ENCODE measurements at regions not wholly inside any gene's neighbourhood (a gene's known extent, or its start where the extent isn't known, plus 50 kb on each side); places are given as distances from the start of the nearest gene placed in this dataset.

DNA sequence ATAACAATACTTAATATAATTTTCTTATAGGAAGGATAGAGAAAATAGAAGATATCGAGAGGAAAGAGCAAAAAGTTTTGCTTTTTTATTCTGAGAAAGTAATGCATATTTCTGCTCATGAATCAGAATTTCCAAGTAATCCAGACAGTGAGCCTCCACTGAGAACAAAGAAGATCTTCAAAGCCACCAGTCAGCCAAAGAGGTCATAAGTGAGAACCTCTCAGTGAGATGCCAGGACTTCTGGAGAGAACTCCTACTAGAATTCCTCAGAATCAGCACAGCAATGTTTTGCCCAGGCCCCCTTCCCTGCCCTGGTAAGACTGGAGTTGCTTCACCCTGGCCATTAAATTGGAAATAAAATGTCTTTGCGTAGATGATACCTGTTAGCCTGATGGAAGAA is 254.4 kb upstream of the FAT4 start:
- no peak for DNase-seq

GRCh38 chr4:125049711-125050110 is 265.0 kb upstream of the FAT4 start:
- no peak for DNase-seq

- DNase-seq, result no peak
These were observed 269.4 kb upstream of the FAT4 start for GRCh38 chr4:125045311-125045710.

DNA sequence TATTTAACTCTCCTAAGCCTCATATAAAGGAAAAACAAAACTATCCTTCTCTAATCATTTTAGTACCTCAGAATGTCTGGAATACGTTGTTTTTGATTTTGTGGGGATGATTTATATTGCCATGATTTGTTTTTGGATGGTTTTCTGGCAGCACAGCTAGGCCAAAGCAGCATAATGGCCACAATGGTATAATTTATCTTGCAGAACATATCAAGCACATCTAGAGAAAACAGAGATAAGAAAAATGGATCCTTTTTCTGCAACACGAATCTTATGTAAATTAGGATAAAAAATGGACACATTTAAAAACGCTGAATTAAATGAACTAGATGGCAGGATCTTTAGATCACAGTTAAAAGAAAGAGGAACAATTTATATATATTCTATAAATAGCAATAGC is 269.9 kb upstream of the FAT4 start:
- DNase-seq, result no peak

- no peak for DNase-seq
These were observed 271.3 kb upstream of the FAT4 start for GRCh38 chr4:125043486-125043885.

DNA sequence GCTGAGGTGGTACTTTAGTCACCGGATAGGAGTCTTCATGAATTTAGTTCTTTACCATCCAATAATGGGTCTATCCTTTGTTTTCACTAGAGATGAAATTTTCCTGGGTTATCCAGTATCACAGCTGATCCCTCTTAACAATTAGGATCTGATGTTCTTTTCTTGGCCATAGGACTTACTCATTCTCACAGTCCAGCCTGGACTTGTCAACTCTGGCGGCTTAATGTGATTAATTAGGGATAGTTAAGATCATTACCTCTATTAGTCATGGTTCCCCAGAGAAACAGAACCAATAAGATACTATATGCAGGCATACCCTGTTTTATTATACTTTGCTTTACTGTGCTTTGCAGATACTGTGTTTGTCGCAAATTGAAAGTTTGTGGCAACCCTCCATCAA is 272.7 kb upstream of the FAT4 start:
- no peak for DNase-seq

- DNase-seq, result no peak
These were observed 273.3 kb upstream of the FAT4 start for GRCh38 chr4:125041372-125041930.

DNA sequence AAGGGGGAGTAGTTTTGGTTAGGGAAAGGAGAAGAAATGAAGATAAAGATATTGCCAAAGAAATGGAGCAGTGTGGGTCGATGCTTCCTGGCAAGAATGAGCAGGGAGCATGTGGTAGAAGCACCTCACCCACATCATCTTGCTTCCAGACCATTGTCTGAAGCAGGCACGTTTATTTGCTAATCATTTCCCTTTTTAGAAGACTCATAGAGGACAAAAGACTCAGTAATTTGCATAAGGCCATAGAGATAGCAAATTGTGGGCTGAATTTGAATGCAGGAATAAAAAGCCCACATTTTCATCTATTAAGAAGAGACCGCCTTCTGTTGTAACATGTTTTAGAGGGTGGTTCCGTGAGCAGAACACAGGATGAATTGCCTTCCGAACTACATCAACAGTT is 275.2 kb upstream of the FAT4 start:
- DNase-seq, result no peak

- DNase-seq, result no peak
These were observed 291.8 kb upstream of the FAT4 start for GRCh38 chr4:125022855-125023501.

DNA sequence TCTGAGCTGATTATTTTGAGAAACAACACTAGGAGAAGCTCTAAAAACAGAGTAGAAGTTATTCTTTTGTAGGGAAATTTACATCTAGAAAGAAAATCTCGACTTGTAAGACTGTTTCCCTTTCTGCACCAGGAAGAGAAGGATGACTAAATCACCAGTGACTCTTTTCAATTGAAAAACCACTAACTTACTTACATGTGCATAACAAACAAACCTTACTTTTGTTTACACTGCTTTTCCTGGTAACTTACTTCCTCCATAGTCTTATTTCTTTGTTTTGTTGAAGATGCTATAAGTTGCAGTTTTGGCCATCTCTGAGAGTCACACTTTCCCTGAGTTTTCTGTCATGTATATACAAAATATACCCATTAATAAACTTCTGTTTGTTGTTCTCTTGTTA is 293.6 kb upstream of the FAT4 start:
- no peak for DNase-seq

- no peak for DNase-seq
These were observed 294.4 kb upstream of the FAT4 start for GRCh38 chr4:125020089-125021034.

DNA sequence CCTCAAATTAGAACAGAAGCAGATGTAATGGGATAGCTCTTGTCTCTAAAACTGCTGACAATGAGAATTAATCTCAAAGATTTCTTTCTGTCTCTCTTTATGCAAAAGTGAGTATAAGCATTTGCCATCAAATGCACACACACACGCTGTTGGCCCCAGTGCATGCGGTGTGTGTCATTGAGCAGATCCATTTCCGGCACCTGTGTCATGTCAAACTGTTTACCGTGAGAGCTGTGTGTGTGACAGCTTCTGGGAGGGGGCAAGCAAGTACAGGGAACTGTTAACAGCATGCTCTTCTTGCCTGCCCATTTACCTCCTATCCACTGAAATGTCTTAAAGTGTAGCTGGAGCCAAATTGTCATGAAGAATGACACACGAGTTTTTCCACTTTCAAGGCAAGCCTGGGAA is 297.9 kb upstream of the FAT4 start:
- no peak for DNase-seq

DNA sequence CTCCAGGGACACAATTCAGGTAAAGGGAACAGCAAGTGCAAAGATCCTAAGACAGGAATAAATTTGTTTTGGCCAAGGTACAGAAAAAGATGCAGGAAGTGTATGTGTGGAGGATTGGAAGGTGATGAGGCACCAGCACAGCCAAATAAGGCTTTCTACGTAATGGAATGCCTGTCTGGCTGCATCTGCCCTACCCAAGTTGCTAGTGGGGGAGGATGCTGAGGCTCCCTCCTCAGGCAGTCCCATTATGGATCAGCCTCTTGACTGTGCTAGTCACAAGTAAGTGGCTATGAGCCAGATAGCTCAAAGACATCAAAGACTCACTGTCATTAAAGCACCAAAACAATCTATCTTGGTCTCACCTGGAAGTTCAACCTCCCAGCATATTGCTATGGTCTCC is 300.9 kb upstream of the FAT4 start:
- DNase-seq, result no peak

DNA sequence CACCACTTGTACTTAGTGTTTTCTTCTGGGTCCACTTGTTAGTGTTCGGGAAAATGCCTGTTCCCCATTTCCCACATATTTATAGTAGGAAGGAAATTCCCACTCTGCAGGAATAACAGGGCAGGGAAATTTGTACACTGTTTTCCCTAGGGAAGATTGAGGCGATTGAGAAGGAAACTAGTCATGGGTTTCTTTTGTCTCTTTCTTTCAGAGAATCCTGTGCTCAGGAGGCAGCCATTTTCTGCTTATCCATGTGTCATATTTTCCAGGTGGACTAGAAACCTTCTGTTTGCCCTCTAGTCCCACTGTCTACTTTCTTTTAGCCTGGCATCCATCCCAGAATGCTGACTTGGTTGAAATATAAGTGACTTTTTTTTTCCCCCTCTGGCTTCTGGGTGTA is 299.1 kb upstream of the ANKRD50 start:
- DNase-seq, result no peak

DNA sequence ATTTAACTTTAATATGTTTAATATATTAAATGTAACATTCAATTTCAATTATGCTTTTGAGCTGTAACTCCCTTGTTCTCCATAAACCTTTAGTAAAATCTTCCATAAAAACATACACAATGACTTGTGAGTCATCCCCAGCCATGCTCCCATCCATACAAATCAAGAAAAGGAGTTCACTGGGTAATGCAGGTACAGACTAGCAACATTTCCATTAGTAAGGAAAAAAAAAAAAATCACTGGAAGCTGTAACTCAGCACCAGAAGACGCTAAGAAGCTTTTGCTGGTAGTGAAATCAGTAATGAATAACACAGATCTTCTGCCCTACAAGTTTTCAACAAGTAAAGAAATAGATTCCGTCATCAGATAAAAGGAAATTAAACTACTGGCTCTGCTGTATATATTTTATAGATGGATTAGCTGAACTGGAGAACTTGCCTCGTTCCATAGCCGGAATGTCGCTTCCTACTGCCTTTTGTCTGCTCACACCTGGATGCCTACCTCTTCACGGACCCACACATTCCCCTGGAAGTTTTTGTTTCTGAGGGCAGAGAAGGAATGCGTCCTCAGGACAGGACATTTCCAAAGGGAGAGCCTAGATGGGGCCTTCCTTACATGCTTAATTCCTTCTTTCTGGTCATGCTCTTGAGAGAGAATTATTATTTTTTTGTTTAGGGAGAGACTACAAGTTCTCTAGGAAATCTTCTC is 298.4 kb upstream of the ANKRD50 start:
- no peak for DNase-seq

GRCh38 chr4:125008676-125009075 is 296.1 kb upstream of the ANKRD50 start:
- no peak for DNase-seq

GRCh38 chr4:125004676-125005075 is 292.1 kb upstream of the ANKRD50 start:
- no peak for DNase-seq

DNA sequence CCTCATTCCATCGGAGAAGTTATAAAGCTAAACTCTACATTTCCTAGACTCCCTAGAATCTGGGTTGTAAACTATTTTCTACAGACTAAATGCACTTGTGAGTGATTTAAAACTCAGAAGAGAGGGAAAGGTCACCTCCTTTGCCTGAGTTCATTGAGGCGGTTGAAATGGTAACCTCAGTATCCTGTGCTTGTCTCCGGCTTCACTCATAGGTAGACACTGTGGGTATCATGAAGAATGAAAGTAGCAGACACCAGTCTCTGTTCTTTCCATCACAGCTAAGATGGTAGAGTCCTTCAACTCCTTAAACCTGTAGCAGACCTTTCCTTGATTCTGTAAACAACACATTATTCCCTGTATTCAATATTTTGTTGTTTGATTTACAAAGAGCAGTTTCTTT is 291.3 kb upstream of the ANKRD50 start:
- DNase-seq, result no peak

DNA sequence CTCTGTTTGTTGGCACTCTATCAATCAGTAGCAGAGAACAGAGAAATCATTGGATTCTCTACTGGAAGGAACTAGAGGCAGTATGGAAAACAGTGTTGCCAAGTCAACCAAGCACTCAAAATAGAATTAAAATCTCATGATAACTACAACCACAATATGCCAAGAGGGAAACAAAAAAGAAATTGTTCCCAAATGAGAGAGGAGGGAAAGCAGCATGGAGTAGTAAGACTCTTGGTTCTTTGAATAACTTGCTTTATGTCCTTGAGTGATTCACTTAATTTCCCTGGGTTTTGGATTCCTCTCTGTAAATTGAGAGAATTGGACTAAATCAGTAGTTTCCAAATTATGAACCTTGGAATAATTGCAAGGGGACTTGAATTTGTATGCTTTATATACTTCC is 285.5 kb upstream of the ANKRD50 start:
- no peak for DNase-seq

GRCh38 chr4:124997124-124997523 is 284.6 kb upstream of the ANKRD50 start:
- DNase-seq, result no peak

DNA sequence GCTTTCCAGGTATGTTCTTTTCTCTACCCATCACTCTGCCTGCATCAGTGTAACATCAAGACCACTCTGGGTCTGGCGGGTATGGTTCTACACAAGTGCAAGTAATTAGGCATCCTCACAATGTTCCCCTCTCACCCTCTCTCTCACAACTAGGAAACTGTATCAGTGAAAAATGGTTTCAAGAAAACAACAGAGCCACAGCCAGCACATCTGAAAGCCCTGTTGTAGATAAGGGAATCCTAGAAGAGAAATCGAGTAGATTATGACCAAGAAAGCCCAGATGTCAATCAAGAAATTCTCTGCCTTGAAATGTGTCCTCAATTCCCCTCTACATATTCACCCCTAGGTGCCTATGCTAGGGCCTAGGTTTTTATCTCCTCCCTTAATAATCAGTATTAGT is 281.3 kb upstream of the ANKRD50 start:
- DNase-seq, result no peak

DNA sequence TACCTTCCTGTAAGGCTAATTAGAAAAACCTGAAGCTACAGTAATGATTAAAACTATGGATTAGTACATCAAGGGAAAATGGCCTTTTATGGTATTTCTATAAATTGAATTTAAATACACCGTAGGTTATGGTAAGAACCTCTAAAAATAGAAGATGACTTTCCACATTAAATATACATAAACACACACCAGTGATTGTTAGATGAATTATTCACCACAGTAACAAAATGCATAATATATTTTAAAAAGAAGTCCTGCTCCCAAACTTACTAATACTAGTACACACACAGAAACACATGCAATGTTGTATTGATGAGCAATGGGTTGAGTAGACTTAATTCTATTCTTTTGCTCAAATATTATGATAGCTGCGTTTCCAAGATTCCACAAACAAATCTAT is 277.9 kb upstream of the ANKRD50 start:
- DNase-seq, result no peak

DNA sequence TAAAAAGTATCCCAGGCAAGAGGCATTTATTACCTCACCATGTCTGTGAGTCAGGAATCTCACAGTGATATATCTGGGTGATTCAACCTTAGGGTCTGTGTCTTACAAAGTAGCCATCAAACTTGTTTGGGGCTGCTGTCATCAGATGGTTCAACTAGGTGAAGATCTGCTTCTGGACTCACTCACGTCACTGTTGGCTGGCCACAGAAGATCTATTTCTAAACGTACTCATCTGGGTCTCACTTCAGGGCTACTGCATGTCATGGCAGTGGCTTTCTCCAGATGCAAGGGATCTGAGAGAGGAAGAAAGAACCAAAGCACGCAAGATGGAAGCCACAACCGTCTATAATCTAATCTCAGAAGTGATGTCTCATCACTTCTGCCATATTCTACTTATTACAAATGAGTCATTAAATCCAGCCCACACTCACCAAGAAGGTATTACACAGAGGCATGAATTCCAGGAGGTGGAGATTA is 267.8 kb upstream of the ANKRD50 start:
- DNase-seq, result no peak
